Gastroesophageal sphincter (tissue), 3 donors: ENCODE measurements at regions not wholly inside any gene's neighbourhood (a gene's known extent, or its start where the extent isn't known, plus 50 kb on each side); places are given as distances from the start of the nearest gene placed in this dataset.

ENCODE experiments used
- POLR2A ChIP-seq, 2 donors: fragments of 450-650 bp; IDR thresholded peaks; one replicate each; pipeline ENCODE4 v1.6.1; 2017; ENCODE audit warnings: antibody characterized with exemption in 2 of 2, mild to moderate bottlenecking in 2 of 2, moderate library complexity in 1 of 2
- POLR2AphosphoS5 ChIP-seq: sonication (generic); formaldehyde crosslinking; IDR thresholded peaks from one replicate; pipeline ENCODE4 v1.6.1; 2017; ENCODE audit warnings: antibody characterized with exemption
- TF ChIP-seq, protein P1 (sequence below), 4 experiments: fragments of 200-600 bp in 2 of 4; fragments of 450-650 bp in 2 of 4; sonication (generic) in 1 of 4; IDR thresholded peaks; one replicate each; pipeline ENCODE4 v1.5.1; 2017 to 2019; ENCODE audit warnings: antibody characterized with exemption in 4 of 4, mild to moderate bottlenecking in 2 of 4, moderate library complexity in 2 of 4

GRCh38 chr10:61296161-61296560, 157.0 kb downstream of the TMEM26 start:
- no peak for TF ChIP-seq POLR2A (IDR thresholded peaks at IDR 0.05)
- TF ChIP-seq POLR2AphosphoS5, result no peak
- TF ChIP-seq, protein P1, sequence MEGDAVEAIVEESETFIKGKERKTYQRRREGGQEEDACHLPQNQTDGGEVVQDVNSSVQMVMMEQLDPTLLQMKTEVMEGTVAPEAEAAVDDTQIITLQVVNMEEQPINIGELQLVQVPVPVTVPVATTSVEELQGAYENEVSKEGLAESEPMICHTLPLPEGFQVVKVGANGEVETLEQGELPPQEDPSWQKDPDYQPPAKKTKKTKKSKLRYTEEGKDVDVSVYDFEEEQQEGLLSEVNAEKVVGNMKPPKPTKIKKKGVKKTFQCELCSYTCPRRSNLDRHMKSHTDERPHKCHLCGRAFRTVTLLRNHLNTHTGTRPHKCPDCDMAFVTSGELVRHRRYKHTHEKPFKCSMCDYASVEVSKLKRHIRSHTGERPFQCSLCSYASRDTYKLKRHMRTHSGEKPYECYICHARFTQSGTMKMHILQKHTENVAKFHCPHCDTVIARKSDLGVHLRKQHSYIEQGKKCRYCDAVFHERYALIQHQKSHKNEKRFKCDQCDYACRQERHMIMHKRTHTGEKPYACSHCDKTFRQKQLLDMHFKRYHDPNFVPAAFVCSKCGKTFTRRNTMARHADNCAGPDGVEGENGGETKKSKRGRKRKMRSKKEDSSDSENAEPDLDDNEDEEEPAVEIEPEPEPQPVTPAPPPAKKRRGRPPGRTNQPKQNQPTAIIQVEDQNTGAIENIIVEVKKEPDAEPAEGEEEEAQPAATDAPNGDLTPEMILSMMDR (IDR thresholded peaks at IDR 0.05), result no peak
